ENCODE measurements at regions not wholly inside any gene's neighbourhood (a gene's known extent, or its start where the extent isn't known, plus 50 kb on each side); places are given as distances from the start of the nearest gene placed in this dataset.
"Not testable (repeated sequence)": the region's sequence is repeated elsewhere in the genome, so short reads cannot be mapped to it uniquely, and the experiment has no call there.

DNA sequence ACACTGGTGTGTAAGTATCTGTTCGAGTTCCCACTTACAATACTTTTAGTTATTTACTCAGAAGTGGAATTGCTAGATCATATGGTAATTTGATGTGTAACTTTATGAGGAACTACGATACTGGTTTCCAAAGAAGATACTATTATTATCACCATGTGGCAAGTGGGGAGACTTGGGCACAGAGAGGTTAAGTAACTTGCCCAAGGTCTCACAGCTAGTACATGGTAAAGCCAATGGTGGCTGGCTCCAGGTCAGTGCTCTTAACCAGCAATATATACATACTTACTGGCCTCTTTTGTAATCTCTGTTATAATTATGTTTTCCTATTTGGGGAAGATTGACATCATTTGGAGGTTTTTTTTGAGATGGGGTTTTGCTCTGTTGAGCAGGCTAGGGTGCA is 138.9 kb upstream of the HNRNPU start:
- ATAC-seq (ENCODE audit: low read depth) = no peak
- DNase-seq (ENCODE audit: low spot score) = no peak
- no peaks in the 10 kb centered on the region for H3K9me3 ChIP-seq (ENCODE audit: severe bottlenecking)
- TF ChIP-seq, protein P1, sequence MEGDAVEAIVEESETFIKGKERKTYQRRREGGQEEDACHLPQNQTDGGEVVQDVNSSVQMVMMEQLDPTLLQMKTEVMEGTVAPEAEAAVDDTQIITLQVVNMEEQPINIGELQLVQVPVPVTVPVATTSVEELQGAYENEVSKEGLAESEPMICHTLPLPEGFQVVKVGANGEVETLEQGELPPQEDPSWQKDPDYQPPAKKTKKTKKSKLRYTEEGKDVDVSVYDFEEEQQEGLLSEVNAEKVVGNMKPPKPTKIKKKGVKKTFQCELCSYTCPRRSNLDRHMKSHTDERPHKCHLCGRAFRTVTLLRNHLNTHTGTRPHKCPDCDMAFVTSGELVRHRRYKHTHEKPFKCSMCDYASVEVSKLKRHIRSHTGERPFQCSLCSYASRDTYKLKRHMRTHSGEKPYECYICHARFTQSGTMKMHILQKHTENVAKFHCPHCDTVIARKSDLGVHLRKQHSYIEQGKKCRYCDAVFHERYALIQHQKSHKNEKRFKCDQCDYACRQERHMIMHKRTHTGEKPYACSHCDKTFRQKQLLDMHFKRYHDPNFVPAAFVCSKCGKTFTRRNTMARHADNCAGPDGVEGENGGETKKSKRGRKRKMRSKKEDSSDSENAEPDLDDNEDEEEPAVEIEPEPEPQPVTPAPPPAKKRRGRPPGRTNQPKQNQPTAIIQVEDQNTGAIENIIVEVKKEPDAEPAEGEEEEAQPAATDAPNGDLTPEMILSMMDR (IDR thresholded peaks at IDR 0.05; ENCODE audit: poor library complexity, severe bottlenecking) = no peak
- H3K4me3 ChIP-seq (ENCODE audit: severe bottlenecking) = no peak overlapping the region
- no peaks in the 10 kb centered on the region for H3K36me3 ChIP-seq (ENCODE audit: low read depth)
- H3K27ac ChIP-seq (ENCODE audit: poor library complexity, severe bottlenecking) = no peak overlapping the region
- H3K4me1 ChIP-seq (ENCODE audit: insufficient read depth, poor library complexity, severe bottlenecking) = no peaks in the 10 kb centered on the region
- H3K27me3 ChIP-seq (ENCODE audit: insufficient read depth, poor library complexity, severe bottlenecking) = no peaks in the 10 kb centered on the region

GRCh38 chr1:245001252-245001651 is 136.9 kb upstream of the HNRNPU start:
- ATAC-seq (ENCODE audit: low read depth) = no peak

DNA sequence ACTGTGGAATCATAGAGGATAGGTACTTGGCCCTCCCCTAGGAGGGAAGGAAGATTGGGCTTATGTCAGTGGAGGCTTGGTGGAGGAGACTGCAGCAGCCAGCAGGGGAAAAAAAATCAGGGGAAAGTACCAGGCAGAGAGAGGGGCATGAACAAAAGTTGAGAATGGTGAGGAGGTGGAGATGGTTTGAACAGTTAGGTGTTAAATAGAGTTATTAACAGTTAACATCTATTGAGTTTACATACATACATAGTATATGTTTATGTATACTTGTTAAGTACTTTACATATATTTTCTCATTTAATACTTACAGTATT is 136.5 kb upstream of the HNRNPU start:
- TF ChIP-seq, protein P1 (IDR thresholded peaks at IDR 0.05; ENCODE audit: poor library complexity, severe bottlenecking) = no peak
- H3K27ac ChIP-seq (ENCODE audit: poor library complexity, severe bottlenecking) = no peak overlapping the region
- ATAC-seq (ENCODE audit: low read depth) (no peak), DNase-seq (ENCODE audit: low spot score) (no peak)
- H3K4me1 ChIP-seq (ENCODE audit: insufficient read depth, poor library complexity, severe bottlenecking) = no peaks in the 10 kb centered on the region
- no peaks in the 10 kb centered on the region for H3K27me3 ChIP-seq (ENCODE audit: insufficient read depth, poor library complexity, severe bottlenecking)
- no peaks in the 10 kb centered on the region for H3K9me3 ChIP-seq (ENCODE audit: severe bottlenecking)
- no peaks in the 10 kb centered on the region for H3K36me3 ChIP-seq (ENCODE audit: low read depth)
- H3K4me3 ChIP-seq (ENCODE audit: severe bottlenecking) = no peak overlapping the region

More at GRCh38 chr1:245001252-245001651, 136.9 kb upstream of the HNRNPU start:
- no peak overlapping the region for H3K27ac ChIP-seq (ENCODE audit: poor library complexity, severe bottlenecking)
- H3K9me3 ChIP-seq (ENCODE audit: severe bottlenecking) = no peaks in the 10 kb centered on the region
- H3K36me3 ChIP-seq (ENCODE audit: low read depth) = no peaks in the 10 kb centered on the region
- H3K4me1 ChIP-seq (ENCODE audit: insufficient read depth, poor library complexity, severe bottlenecking) = no peaks in the 10 kb centered on the region
- no peak overlapping the region for H3K4me3 ChIP-seq (ENCODE audit: severe bottlenecking)
- H3K27me3 ChIP-seq (ENCODE audit: insufficient read depth, poor library complexity, severe bottlenecking) = no peaks in the 10 kb centered on the region
- TF ChIP-seq, protein P1 (IDR thresholded peaks at IDR 0.05; ENCODE audit: poor library complexity, severe bottlenecking) = no peak
- no peak for DNase-seq (ENCODE audit: low spot score)

DNA sequence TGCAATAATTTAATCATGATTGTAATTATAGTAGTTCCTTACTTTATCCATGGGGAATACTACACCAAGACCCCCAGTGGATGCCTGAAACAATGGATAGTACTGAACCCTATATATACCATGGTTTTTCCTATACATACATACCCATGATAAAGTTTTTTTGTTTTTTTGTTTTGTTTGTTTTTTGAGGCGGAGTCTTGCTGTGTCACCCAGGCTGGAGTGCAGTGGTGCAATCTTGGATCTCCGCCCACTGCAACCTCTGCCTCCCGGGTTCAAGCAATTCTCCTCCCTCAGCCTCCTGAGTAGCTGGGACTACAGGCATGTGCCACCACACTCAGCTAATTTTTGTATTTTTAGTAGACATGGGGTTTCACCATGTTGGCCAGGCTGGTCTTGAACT is 135.3 kb upstream of the HNRNPU start:
- DNase-seq (ENCODE audit: low spot score); H3K27ac ChIP-seq (ENCODE audit: poor library complexity, severe bottlenecking); H3K4me3 ChIP-seq (ENCODE audit: severe bottlenecking); H3K9me3 ChIP-seq (ENCODE audit: severe bottlenecking); ATAC-seq (ENCODE audit: low read depth); H3K4me1 ChIP-seq (ENCODE audit: insufficient read depth, poor library complexity, severe bottlenecking); H3K36me3 ChIP-seq (ENCODE audit: low read depth); H3K27me3 ChIP-seq (ENCODE audit: insufficient read depth, poor library complexity, severe bottlenecking): not testable (repeated sequence)

- TF ChIP-seq, protein P1 (IDR thresholded peaks at IDR 0.05; ENCODE audit: poor library complexity, severe bottlenecking) = no peak
- H3K9me3 ChIP-seq (ENCODE audit: severe bottlenecking) = no peaks in the 10 kb centered on the region
- H3K36me3 ChIP-seq (ENCODE audit: low read depth) = no peaks in the 10 kb centered on the region
- H3K4me1 ChIP-seq (ENCODE audit: insufficient read depth, poor library complexity, severe bottlenecking) = no peaks in the 10 kb centered on the region
- ATAC-seq (ENCODE audit: low read depth) (no peak), DNase-seq (ENCODE audit: low spot score) (no peak)
- H3K27me3 ChIP-seq (ENCODE audit: insufficient read depth, poor library complexity, severe bottlenecking) = no peaks in the 10 kb centered on the region
- no peak overlapping the region for H3K4me3 ChIP-seq (ENCODE audit: severe bottlenecking)
- H3K27ac ChIP-seq (ENCODE audit: poor library complexity, severe bottlenecking) = no peak overlapping the region
These were observed 134.5 kb upstream of the HNRNPU start for GRCh38 chr1:244998717-244999346.

Data from RWPE2 (cell line).